C1 segment of cervical spinal cord (tissue), 14 donors: ENCODE measurements at regions not wholly inside any gene's neighbourhood (a gene's known extent, or its start where the extent isn't known, plus 50 kb on each side); places are given as distances from the start of the nearest gene placed in this dataset.
A peak's percentile ranks its signal among the peaks of the same experiment; 100 is the strongest.

Experiments
- DNase-seq, 14 donors: peaks; one replicate each; lab custom pipeline; 2025; lab: John Stamatoyannopoulos, UW

DNA sequence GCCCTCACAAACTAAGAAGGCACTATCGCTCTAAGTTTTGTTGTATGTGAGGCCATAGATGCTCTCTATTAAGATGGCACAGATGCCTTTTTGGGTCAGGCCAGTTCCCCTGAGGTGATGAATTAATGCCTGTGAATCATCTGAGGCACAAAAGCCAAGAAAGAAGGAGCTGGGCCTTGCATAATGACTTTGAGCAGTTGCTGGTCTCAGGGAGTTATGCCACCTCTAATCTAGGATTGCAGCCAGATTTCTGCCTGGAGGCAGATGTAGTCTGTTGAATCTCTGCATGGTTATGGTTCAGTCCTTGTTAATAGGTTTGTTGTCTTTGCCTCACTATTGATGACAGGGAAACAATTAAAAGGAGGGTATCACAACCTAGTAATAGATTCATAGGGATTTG, 168.1 kb upstream of the CHRM3 start:
- DNase-seq = no peak

GRCh38 chr1:239212811-239213220, 173.6 kb upstream of the CHRM3 start:
- DNase-seq = peak in 1 of 14 donors; percentile 0

DNA sequence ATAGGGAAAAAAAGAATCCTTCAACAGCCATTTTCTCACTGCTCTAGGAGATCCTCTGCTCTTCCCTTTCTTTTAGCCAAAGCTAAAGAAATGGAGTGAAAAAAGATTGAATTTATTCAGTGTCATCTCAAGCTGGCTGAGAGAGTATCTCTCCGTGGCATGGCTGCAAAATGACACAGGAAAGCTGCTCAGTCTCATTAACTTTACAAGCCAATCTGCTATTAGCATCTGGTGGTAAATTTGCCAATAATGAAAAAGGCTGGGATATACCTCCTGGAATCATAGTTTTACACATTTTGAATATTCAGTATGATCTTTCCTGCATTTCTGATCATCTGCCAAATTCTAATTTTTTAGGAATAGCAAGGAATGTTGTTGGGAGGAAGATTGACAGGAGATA, 176.8 kb upstream of the CHRM3 start:
- DNase-seq = no peak

DNA sequence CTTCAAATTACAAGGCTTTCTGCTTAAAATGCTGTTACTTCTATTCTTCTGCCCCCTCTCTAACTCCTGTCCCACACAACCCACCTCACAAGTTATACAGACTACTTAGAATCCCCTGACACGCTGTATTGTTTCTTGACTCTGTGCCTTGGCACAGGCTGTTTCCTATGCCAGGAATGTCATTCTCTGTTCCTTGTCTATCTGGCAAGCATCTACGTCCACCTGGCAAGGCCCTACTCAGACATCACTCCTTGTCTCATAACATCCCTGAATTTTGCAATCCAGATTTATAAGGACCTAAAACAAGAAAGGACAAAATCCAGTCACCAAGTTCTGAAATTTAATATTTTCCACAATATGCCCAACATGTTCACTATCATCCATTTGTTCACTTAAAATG, 182.0 kb upstream of the CHRM3 start:
- no peak for DNase-seq

DNA sequence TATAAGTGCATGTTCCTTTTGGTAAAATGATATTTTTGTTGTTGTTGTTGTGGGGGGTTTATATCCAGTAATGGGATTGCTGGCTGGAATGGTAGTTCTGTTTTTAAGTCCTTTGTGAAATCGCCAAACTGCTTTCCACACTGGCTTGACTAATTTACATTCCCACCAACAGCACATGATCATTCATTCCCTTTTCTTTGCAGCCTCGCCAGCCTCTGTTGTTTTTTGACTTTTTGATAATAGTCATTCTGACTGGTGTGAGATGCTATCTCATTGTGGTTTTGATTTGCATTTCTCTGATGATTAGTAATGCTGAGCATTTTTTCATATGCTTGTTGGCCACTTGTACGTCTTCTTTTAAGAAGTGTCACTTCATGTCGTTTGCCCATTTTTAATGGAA, 188.5 kb upstream of the CHRM3 start:
- DNase-seq = no peak

- no peak for DNase-seq
These were observed 196.3 kb upstream of the CHRM3 start for GRCh38 chr1:239189998-239190512.

DNA sequence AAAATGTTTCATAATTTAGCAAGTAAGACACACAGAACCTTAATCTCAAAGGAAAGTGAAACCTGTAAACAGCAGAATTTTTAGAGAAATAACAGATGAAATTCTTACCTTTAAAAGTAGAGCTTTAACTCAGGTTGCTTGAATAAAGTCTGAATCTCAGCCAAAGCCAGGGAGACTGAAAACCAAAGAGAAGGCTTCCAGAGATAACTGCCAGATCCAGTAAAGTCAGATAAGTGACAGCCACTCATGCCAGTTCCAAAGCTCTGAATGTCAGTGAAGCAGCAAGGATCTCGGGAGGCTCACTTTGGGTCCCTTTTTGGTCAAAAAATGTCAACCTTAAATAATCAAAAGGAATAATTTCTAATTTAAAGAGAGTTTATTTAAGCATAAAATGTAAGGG, 199.9 kb upstream of the CHRM3 start:
- no peak for DNase-seq

DNA sequence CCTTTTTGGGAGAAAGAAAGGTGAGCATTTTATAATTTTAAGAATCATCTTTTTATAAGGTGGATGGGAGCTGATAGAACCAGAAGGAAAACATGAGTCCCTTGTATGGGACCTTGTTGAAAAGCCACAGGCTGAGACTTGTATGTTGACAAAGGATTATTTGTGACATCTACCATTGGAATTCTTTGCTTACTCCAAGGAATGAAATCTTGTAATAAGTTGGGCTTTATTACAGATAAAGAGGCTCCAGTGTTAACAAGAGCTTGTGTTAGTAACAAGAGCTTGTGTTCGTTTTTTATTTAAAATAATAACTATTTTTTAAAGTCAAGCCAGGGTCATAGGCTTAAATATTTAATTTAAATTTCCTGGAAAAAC, 201.1 kb upstream of the CHRM3 start:
- DNase-seq = no peak

DNA sequence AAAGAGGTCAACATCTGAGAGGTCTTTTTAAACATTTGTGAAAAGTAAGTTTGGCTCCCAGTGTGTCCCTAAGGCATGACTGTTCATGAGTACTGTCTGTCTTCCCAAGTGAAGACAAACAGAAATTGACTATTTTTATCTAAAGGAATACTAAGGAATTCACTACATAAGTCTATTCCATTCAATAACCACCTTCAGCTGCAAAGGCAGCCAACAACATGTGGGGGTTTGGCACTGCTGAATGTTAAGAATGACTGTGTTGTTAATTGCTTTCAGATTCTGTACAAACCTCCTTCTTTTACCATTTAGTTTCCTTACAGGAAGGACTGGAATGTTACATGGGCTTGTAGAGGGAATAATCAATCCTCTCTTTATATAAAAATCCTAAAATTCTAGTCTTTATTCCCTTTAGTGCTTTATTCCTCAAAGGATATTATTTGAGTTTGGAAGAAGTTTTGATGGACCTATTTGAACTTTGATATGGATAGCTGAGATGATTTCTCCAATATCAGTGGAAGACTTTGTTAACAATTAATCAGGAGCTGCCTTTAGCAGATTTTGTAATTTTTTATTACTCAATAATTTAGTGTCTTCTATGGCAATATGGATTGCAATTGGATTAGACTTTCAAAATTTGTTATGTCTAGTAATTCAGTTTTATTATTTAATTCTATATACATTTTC, 201.7 kb upstream of the CHRM3 start:
- DNase-seq = no peak

DNA sequence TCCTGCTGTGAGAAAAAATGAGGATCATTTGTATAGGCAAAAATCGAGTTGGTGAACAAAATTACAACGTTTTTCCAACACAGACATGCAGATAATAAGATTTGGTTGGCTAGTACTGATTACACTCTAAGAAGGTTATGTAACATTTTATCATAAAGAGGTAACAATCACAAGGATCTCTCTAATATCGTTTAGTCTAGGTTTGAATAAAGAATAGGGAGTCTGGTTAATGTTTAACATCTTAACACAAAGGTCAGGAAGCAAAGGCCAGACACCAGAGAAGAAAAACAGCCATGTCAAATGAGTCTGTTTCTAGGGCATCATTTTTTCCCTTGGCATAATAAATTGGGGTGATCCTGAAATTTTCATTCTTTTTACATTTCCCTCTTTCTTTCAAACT, 207.4 kb upstream of the CHRM3 start:
- no peak for DNase-seq

GRCh38 chr1:239174880-239175279, 211.5 kb upstream of the CHRM3 start:
- no peak for DNase-seq

- no peak for DNase-seq
These were observed 215.5 kb upstream of the CHRM3 start for GRCh38 chr1:239170828-239171227.

- no peak for DNase-seq
These were observed 217.1 kb upstream of the CHRM3 start for GRCh38 chr1:239169276-239169675.

DNA sequence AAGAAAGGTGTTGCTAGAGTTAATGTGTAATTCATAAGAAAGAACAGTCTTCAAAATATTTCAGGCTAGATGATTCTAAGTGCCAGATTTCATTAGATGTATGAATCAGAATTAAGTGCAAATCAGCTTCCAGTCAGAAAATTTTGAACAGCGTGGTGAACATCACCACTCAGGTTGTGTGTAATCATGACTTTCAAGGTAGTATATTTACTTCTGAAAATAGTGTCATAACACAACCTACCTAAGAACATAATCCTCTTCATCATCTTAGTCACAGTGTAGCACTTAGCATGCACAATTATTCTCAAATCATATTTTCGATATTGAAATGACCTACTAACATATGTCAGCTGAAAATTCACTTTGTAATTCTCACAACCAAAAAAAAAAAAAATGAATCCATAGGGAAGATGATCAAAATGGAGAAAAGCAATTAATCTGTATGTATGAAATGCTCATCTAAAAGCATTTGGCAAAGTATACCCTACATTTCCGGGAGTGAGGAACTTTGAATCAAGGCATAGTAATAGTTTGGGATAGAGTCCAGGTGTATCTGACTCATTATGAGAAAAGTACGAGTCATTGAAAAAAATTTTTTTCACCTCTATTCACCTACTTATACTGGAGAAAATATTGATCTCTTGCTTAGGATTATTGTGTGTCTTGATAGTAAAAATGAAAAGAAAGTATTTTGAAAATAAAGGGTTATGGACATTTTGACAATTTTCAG, 221.8 kb upstream of the CHRM3 start:
- no peak for DNase-seq

DNA sequence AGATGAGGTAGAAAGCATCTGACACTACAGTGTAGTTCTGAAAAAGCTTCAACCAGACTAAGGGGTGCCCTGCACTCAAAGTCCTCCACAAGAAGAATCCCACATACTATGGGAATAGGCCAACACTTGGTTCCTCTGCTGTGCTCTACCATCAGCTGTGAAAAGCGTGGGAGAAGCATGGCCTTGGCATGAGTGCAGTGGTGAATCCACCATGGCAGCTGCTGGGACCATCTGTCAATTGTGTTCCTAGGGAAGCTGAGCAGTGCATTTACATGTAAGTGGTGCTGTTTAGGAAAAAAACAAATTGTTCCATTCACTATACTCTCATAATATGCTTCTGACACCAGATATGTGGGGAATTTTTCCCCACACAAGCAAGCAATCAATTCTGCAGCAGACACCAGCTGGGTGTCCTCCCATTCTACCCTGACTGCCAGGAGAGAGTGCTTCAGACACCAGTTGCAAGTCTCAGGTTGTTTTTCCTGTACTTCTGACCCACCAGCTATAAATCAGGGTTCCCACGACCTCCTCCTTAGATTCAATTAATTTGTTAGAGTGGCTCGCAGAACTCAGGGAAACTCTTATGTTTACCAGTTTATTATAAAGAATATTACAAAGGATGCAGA, 230.8 kb upstream of the CHRM3 start:
- DNase-seq = no peak

GRCh38 chr1:239151937-239152336, 234.4 kb upstream of the CHRM3 start:
- no peak for DNase-seq

DNA sequence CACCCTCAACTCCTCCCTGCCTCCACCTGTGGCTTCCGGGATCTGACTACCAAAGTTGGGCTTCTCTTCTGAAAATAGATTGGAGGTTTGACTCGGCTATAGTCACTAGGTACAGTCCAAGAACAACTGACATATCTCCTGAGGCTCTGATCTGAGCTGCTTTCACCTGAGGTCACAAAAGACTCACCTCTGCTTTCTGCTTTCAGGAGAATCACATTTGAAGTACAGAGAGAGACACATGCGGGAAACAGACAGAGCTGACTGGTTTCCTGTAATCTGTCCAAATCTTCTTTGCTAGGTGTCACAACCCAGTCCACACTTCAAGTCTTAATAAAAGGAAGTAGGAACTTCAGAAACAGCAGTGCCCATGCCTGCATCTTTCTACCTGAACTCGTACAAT, 245.4 kb upstream of the CHRM3 start:
- DNase-seq = no peak

DNA sequence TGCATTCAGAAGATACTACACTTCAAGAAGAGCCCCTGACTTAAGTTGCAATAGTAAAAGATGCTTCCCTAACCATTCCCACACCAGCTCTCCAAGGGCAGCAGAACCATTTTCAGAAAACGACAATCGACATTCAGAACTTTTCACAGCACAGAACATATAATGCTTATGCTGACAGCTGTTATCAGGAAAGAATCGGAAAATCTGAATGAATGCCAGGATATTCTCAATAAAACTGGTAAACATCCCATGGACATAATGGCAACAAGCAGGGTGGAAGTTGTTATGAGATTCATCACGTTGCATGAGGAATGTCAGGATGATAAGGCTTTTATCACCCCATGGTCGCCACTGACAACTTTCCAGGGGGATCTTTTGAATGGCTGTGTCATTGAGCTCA, 246.6 kb upstream of the CHRM3 start:
- DNase-seq = no peak

DNA sequence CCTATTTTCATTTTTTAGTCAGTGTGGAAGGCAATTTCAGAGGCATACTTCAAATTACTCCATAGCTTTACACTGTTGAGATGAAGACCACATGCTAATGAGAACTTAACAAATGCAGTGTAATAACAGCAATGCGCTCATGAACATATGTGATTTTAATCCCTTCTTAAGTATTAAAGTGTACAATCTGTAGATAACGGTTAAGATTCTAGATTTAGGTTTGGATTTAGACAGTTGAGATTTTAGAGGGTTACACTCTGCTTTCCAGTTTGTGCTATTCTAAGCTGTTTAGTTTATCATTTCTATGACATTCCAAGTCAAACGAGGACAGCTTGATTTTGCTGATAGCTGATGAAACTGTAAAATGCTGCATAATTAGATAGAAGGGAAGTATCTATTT, 257.8 kb upstream of the CHRM3 start:
- no peak for DNase-seq

DNA sequence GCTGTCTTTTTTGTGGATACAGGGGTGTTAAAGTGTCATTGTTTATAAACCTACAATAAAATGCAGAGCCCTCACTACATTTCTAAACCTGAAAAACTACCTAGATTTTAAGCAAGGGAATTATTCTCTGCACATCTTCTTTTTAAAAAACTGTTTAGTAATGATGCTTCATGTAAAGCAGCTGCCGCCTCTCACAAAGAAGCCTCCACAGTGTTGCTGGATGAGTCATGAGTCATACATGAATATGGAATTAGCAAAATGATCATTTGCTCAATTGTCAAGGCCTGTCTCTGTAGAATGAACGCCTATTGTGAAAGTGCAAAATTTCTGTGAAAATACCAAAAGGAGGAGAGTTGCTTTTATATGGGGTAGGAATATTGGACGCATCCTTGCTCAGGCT, 259.5 kb upstream of the CHRM3 start:
- no peak for DNase-seq

DNA sequence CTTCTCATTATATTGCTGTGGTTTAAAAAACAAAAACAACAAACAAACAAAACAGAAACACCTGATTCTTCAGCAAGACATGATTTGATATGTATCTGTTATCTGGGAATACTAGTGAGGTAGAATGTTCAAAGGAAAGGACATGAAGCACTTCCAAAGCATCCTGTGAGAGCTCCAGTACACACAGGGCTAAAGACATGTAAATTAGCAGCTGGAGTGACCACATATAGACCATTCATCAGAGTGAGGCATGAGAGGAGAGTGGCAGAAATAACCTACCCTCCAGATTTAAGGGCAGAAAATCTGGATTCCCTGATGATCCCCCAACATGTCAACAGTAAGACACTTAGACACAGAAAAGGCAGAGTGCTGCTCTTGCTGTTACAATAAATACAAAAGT, 260.5 kb upstream of the CHRM3 start:
- no peak for DNase-seq

GRCh38 chr1:239125027-239125426, 261.3 kb upstream of the CHRM3 start:
- no peak for DNase-seq

DNA sequence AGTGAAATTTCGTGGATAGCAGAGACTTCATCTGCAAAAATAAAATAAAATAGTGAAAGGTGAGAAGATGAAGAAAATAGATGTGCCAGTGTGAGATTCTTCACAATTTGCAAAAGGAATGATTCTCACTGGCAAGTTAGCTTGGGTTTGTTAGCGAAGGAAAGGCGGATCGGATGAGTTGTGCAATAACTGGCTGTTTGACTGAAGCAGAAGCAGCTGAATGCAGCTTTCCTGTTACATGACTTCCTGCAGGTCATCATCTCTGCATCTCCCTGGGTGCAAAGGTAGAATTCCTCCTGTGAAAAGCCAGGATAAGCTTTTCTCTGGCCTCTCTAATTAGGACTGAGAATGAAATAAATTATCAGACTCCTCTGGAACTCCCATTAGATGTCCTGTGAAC, 263.1 kb upstream of the CHRM3 start:
- DNase-seq = no peak
